ENCODE measurements at regions not wholly inside any gene's neighbourhood (a gene's known extent, or its start where the extent isn't known, plus 50 kb on each side); places are given as distances from the start of the nearest gene placed in this dataset.

DNA sequence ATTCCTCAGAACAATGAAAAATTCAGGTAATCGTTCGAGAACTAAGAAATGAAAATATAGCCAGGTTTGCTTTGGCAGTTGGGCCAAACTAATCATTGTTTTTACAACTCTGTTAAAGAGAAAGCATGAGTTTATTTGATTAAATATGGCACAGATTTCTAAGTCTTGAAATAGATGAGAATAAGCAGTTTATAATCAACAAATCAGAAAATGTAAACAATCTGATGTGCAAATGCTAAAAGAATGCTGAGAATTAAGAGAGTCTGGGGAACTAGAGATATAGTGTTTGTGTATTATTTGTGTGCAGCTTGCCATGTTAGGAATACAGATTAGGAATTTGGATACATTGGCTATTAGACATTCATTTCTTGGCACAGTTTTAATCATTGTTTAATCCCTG lies 212.5 kb downstream of the TANC2 start:
- H3K9me3 ChIP-seq, result no peaks in the 10 kb centered on the region
- no peak overlapping the region for H3K4me3 ChIP-seq
- ATAC-seq (no peak), DNase-seq (no peak), FAIRE-seq (no peak)
- WGBS, 2 donors, result 14 to 21% methylated on average over 2 of the region's 2 CpGs
- H3K36me3 ChIP-seq, result no peaks in the 10 kb centered on the region
- intact Hi-C loops (cut with DNase I), result no loop called here
- H3K27me3 ChIP-seq, result no peaks in the 10 kb centered on the region
- H3K4me1 ChIP-seq, result no peaks in the 10 kb centered on the region
- no peak overlapping the region for H3K27ac ChIP-seq
- TF ChIP-seq, protein P1, sequence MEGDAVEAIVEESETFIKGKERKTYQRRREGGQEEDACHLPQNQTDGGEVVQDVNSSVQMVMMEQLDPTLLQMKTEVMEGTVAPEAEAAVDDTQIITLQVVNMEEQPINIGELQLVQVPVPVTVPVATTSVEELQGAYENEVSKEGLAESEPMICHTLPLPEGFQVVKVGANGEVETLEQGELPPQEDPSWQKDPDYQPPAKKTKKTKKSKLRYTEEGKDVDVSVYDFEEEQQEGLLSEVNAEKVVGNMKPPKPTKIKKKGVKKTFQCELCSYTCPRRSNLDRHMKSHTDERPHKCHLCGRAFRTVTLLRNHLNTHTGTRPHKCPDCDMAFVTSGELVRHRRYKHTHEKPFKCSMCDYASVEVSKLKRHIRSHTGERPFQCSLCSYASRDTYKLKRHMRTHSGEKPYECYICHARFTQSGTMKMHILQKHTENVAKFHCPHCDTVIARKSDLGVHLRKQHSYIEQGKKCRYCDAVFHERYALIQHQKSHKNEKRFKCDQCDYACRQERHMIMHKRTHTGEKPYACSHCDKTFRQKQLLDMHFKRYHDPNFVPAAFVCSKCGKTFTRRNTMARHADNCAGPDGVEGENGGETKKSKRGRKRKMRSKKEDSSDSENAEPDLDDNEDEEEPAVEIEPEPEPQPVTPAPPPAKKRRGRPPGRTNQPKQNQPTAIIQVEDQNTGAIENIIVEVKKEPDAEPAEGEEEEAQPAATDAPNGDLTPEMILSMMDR (IDR thresholded peaks at IDR 0.05), result no peak

DNA sequence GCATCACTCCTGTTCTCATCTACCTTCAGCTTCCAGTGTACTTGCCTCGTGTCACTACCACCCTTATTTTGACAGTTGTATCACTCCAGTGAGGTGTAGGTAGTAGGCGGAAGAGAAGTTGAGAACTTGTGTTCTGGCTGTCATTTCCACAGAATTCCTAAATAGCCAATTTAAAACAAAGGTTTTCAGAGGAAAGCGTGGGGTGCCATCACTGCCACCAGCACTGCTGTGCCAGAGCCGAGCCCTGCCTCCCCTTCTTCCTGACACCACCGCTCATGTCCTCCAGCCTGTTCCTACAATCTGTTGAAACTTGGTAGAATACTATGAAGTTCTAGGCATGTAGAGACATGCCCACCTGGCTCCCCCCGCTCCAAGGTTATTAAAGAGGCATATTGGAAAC lies 215.8 kb downstream of the TANC2 start:
- FAIRE-seq, result no peak
- no peak overlapping the region for H3K4me3 ChIP-seq

DNA sequence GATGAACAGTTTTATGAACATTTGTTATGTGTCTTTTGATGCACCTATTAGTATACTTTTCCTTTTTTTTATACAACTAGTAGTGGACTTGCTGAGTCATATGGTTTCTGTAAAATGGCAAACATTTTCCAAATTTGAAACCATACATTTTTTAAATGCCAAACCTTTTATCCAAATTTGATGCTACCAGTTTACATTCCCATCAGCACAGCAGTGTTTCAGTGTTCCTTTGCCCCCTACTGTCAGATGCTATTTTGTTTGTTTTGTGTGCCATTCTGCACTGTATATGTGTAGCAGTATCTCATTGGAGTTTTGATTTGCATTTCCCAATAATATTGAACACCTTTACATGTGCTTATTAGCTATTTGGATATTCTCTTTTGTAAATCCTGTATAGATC lies 219.4 kb downstream of the TANC2 start:
- no peaks in the 10 kb centered on the region for H3K4me1 ChIP-seq
- H3K27ac ChIP-seq, result no peak overlapping the region
- H3K4me3 ChIP-seq, result no peak overlapping the region
- H3K9me3 ChIP-seq, result no peaks in the 10 kb centered on the region
- intact Hi-C loops (cut with DNase I), result no loop called here
- H3K36me3 ChIP-seq, result no peaks in the 10 kb centered on the region
- DNase-seq (no peak), FAIRE-seq (no peak), ATAC-seq (no peak)
- H3K27me3 ChIP-seq, result no peaks in the 10 kb centered on the region
- TF ChIP-seq, protein P1 (IDR thresholded peaks at IDR 0.05), result no peak

More for the DNA sequence above, 215.8 kb downstream of the TANC2 start:
- ATAC-seq (no peak), DNase-seq (no peak)
- Histone ChIP-seq H3K27me3 (no peaks in the 10 kb centered on the region), H3K9me3 (no peaks in the 10 kb centered on the region), H3K4me1 (no peaks in the 10 kb centered on the region), H3K36me3 (no peaks in the 10 kb centered on the region), H3K27ac (no peak overlapping the region)
- TF ChIP-seq, protein P1 (IDR thresholded peaks at IDR 0.05), result no peak
- intact Hi-C loops (cut with DNase I), result no loop called here
- 95 to 98% methylated on average over 6 of the region's 6 CpGs for WGBS, 2 donors

DNA sequence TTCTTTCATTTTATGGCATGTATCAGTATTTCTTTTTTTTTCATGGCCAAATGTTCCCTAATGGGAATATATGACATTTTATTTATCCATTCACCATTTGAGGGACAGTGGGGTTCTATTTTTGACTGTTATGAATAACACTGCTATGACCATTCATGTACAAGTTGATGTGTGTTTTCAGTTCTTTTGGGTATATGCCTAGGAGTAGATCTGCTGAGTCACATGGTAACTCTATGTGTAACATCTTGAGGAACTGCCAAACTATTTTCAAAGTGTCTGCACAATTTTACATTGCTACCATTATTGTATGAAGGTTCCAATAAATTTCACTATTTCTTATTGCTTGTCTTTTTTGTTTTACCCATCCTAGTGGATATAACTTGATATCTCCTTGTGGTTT lies 223.0 kb downstream of the TANC2 start:
- DNase-seq (no peak), ATAC-seq (no peak), FAIRE-seq (no peak)
- no peaks in the 10 kb centered on the region for H3K27me3 ChIP-seq
- no peaks in the 10 kb centered on the region for H3K9me3 ChIP-seq
- H3K4me3 ChIP-seq, result no peak overlapping the region
- no peaks in the 10 kb centered on the region for H3K4me1 ChIP-seq
- TF ChIP-seq, protein P1 (IDR thresholded peaks at IDR 0.05), result no peak
- H3K36me3 ChIP-seq, result no peaks in the 10 kb centered on the region
- intact Hi-C loops (cut with DNase I), result no loop called here
- H3K27ac ChIP-seq, result no peak overlapping the region

DNA sequence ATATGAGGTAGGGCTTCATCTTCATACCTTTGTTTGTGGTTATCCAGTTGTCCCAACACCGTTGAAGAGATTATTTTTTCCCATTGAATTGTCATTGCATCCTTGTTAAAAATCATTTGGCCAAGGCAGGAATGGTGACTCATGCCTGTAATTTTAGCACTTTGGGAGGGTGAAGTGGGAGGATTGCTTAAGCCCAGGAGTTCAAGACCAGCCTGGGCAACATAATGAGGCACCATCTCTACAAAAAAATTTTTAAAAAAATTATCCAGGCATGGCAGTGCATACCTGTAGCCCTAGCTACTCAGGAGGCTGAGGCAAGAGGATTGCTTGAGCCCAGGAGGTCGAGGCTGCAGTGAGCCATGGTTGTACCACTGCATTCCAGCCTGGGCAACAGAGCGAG lies 223.9 kb downstream of the TANC2 start:
- Histone ChIP-seq H3K9me3 (no peaks in the 10 kb centered on the region), H3K4me3 (no peak overlapping the region), H3K27me3 (no peaks in the 10 kb centered on the region), H3K4me1 (no peaks in the 10 kb centered on the region), H3K36me3 (no peaks in the 10 kb centered on the region), H3K27ac (no peak overlapping the region)
- 88 to 92% methylated on average over 3 of the region's 3 CpGs for WGBS, 2 donors
- no peak for FAIRE-seq
- no peak for ATAC-seq
- no peak for DNase-seq
- intact Hi-C loops (cut with DNase I), result no loop called here
- TF ChIP-seq, protein P1 (IDR thresholded peaks at IDR 0.05), result no peak
